Right ventricle myocardium inferior (tissue), 1 donor: ENCODE measurements at regions not wholly inside any gene's neighbourhood (a gene's known extent, or its start where the extent isn't known, plus 50 kb on each side); places are given as distances from the start of the nearest gene placed in this dataset.
A peak's percentile ranks its signal among the peaks of the same experiment; 100 is the strongest.

Source experiments
- ATAC-seq: fragments of 200-7000 bp; cut with Tn5 transposase; one replicate; pipeline ENCODE4 v1.9.1; 2020; ENCODE audit warnings: mild to moderate bottlenecking, moderate library complexity
- DNase-seq: peaks from one replicate; pipeline ENCODE4 v3.0.0; 2021; ENCODE audit errors: missing footprints
- intact Hi-C: fragments of 100-400 bp; cut with DNase I; formaldehyde crosslinking; loops from one replicate; pipeline ENCODE4 v1.11.0; 2022
- donor health status: DM: no; HTN: yes; CAD: no; lungs with severe emphysema.

GRCh38 chr12:43107026-43107775 is 444.8 kb downstream of the ADAMTS20 start:
- intact Hi-C loops = no loop called here
- DNase-seq (no peak), ATAC-seq (no peak)

- ATAC-seq = no peak
- DNase-seq = no peak
- intact Hi-C loops = no loop called here
Observed at GRCh38 chr12:43106355-43106754, 445.6 kb downstream of the ADAMTS20 start.

- DNase-seq (no peak), ATAC-seq (no peak)
- intact Hi-C loops = no loop called here
Observed at GRCh38 chr12:43105426-43105981, 446.5 kb downstream of the ADAMTS20 start.

DNA sequence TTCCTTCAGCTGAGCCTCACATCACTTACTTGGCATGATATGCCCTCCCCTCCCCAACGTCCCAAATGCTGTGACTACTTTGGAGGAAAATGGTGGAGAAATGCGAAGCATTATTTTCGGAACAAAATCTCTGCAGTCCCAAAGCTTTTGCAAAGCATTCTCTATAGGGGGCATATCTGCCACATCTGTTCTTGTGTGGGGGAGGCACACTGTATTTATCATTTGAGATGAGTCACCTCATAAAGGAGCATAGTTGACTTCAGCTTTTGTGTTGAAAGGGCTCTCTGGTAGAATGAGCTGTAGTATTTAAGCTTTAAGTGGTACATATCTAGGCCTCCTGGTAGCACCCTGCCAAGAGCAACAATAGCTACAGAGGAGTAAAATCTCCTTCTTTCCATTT is 447.5 kb downstream of the ADAMTS20 start:
- DNase-seq = no peak
- intact Hi-C loops = no loop called here
- no peak for ATAC-seq

- DNase-seq = peak; percentile 56
- ATAC-seq = no peak
- intact Hi-C loops = no loop called here
Observed at GRCh38 chr12:43103866-43104265, 448.1 kb downstream of the ADAMTS20 start.

DNA sequence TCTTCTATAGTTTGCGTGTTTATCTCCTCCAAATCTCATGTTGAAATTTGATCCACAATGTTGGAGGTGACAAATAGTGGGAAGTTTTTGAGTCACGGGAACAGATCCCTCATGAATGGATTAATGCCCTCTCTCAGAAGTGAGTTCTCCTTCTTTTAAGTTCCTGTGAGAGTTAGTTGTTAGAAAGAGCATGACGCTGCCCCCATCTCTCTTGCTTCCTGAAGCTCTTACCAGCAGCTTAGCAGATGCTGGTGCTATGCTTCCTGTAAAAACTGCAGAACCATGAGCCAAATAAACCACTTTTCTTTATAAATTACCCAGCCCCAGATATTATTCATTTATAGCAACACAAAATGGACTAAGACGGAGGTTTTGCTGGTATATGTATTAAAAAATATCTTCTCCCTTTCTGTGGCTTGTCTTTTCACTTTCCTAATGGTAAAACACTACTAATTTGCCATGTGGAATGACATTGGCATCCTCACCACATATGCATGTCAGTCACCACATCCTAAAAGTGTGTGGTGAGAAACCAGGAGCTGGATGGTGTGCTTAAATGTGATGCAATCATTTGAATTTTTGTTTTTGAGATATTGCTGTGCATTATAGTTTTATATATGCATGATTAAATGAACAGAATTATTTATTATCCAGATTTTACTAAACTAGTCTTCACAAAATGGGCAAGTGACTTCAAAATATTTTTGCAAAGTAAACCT is 449.3 kb downstream of the ADAMTS20 start:
- ATAC-seq (no peak), DNase-seq (no peak)
- intact Hi-C loops = no loop called here

DNA sequence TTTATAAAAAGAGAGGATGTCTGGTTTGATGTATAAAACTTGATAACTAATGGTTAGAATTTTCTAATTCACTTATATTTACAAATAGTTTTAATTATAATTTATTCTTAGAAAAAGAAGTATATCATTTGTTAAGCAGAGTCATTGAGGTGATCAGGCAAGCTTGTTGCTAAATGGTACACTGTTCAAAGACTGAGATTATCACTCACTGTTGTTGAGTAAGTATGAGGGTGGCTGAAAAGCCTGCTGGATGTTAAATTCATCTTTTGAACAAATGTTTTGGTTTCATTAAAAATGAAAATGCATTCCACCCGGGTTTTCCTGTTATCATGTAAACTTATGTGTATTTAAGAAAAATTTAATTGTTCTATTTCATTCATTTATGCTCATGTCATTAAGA is 451.8 kb downstream of the ADAMTS20 start:
- DNase-seq (no peak), ATAC-seq (no peak)
- intact Hi-C loops = no loop called here

DNA sequence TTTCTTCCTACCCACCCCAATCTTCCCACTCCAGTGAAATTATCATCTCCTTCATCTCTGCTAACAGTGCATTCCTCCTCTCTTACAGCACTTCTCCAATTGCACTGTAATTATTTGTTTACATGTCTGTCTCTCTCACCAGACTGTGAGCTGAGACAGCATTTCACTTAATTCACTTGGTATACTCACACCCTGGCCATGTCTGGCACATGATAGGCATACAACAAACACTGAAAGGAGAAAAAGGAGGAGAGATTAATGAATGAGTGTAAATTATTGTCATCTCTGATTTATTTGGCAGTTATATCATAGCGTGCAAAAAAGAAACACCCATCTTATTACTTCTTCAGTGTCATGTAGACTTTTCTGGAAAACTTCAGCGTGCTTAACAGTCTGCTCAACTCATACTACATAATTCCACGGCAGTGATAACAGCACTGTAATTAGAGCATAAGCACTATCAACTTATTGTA is 452.3 kb downstream of the ADAMTS20 start:
- no peak for DNase-seq
- ATAC-seq = no peak
- intact Hi-C loops = no loop called here

- intact Hi-C loops = no loop called here
- ATAC-seq = no peak
Observed at GRCh38 chr12:43098766-43099550, 453.0 kb downstream of the ADAMTS20 start.

DNA sequence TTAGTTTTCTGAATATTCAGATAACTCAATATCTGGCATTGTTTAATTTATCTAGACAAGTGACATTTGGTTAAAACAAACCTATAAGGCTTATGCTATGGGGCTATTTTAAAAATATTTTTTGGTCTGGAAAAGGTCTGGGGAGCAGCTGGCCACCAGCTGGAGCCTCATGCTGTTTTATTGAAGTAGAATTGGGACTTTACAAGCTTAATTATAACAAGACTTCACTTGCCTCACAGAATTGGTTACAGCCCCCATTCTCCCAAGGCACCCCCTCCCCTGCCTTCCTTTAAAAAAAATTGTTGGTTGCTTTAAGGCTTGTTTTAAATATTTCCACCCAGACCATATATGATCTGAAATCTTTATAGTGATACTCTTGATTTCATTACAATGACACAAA is 453.9 kb downstream of the ADAMTS20 start:
- no peak for DNase-seq
- intact Hi-C loops = no loop called here
- ATAC-seq = no peak

More at GRCh38 chr12:43098766-43099550, 453.0 kb downstream of the ADAMTS20 start:
- no peak for DNase-seq

DNA sequence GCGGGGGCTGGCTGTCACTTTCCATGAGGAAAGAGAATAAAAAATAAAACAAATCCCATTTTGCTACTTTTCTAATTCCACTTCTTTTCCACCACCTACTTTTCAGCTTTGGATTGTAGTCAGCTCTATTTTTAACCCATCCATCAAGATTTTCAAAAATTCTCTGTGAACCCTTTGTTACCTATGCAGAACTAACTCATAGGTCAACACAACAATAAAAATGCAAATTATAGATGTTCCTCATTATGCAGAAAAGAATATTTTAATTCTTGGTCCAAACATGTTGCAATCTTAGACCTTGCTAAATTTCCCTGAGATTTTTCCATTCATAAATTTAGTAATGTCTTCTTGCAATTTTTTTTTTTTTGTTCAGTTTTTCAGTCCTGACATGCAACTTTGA is 454.5 kb downstream of the ADAMTS20 start:
- DNase-seq (no peak), ATAC-seq (no peak)
- intact Hi-C loops = no loop called here

GRCh38 chr12:43095669-43096280 is 456.2 kb downstream of the ADAMTS20 start:
- DNase-seq (no peak), ATAC-seq (no peak)
- intact Hi-C loops = no loop called here

DNA sequence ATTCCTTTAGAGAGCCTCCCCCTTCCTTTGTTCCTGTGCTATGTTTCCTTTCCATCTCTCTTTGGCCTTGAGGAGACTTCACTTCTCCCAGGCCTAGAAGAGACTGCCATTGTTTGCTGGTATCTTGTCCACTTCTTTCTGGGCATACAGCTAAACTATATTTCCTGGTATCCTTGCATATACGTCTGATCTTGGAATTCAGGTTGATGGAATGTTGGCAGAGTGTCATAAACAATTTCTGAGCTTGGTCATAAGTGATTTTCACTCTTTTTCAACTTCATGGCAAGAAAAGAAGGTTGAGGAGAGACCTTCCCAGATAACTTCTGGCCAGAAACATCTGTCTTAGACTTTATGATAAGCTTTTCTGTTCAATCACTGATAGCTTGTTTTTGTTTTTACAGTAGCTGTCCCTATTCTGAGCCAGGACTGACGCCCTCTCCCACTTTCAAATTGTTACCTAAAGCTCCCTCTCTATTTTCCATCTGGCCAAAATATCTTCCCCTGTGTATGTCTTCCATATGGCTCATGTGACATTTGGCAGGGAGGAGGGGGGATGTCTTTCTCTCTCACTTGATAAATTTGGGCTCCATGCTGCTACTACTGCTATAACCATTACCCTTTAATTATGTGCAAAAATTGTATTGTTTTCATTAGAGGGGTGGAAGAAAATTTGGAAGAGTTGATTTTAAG is 457.0 kb downstream of the ADAMTS20 start:
- DNase-seq = no peak
- intact Hi-C loops = no loop called here
- ATAC-seq = no peak

DNA sequence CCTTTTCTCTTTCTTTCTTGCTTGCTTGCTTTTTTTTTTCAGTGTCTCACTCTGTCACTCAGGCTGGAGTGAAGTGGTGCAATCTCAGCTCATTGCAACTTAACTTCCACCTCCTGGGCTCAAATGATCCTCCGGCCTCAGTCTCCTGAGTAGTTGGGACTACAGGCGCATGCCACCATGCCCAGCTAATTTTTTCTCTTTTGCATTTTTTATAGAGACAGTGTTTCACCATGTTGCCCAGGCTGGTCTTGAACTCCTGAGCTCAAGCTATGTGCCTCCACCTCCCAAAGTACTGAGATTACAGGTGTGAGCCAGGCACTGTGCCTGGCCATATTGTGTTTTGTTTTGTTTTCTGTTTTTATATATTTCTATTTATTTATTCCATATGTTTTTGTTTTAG is 461.0 kb downstream of the ADAMTS20 start:
- no peak for DNase-seq
- no peak for ATAC-seq
- intact Hi-C loops = no loop called here

DNA sequence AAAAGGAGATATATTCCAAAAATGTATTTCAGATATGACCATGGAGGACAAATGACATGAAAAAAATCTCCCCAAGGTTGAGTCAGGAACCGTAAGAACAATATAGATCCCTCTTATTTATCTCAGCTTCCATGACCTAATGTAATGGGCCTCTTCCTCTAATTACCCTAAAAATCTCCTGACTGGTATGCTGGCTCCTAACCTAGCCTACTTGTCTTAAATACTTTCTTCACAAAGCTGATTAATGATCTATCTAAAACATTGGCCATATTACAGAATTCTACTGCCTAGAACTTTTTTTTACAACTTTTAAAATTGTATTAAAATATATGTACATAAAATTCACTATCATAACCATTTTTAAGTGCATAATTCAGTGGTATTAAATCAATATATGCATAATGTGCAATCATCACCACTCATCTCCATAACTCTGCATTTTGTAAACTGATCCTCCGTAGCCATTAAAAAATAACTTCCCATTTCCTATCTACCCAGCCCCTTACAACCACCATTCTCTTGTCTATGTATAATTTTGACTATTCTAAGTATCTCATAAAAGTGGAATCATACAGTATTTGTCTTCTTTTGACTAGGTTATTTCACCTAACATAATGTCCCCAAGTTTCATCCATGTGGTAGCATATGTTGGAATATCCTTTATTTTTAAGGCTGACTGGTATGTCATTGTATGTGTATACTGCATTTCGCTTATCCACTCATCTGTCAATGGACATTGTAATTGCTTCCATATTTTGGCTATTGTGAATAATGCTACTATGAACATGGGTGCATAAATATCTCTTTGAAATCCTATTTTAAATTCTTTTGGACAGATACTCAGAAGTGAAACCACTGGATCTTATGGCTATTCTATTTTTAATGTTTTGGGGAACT is 464.6 kb downstream of the ADAMTS20 start:
- ATAC-seq (no peak), DNase-seq (no peak)
- intact Hi-C loops = no loop called here

- intact Hi-C loops = no loop called here
- no peak for ATAC-seq
- DNase-seq = no peak
Observed at GRCh38 chr12:43079476-43079875, 472.5 kb downstream of the ADAMTS20 start.

DNA sequence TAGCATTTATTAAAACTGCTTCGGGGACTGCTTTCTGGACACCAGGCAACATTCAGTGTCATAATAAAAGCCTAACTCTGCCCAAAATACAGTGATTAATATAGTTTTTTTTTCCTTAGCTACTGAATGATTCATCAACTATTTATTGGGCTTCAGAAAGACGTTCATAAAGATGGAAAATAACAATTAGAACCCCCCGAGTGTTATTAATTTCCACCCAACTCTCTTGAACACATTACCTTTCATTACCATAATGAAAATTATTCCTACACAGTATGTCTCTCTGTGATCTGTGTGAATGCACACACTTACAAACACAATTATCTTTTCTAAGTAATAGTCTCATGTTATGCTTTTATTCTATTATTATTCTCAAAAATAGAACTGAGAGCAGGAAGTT is 473.0 kb downstream of the ADAMTS20 start:
- intact Hi-C loops = no loop called here
- DNase-seq (no peak), ATAC-seq (no peak)
